HG03135 (cell line): ENCODE measurements at regions not wholly inside any gene's neighbourhood (a gene's known extent, or its start where the extent isn't known, plus 50 kb on each side); places are given as distances from the start of the nearest gene placed in this dataset.
"Not testable (repeated sequence)": the region's sequence is repeated elsewhere in the genome, so short reads cannot be mapped to it uniquely, and the experiment has no call there.

Experiments
- ATAC-seq: cut with Tn5 transposase; IDR thresholded peaks from one replicate; pipeline ENCODE4 v1.9.1; 2021; ENCODE audit warnings: mild to moderate bottlenecking, moderate library complexity; ENCODE audit not compliant: unreplicated experiment

- no peak for ATAC-seq
Measured at GRCh38 chr11:97902828-97903227, 1117.9 kb upstream of the CNTN5 start.

- ATAC-seq, result no peak
Measured at GRCh38 chr11:97905101-97905500, 1115.6 kb upstream of the CNTN5 start.

- ATAC-seq, result no peak
Measured at GRCh38 chr11:97905671-97906070, 1115.1 kb upstream of the CNTN5 start.

- ATAC-seq, result no peak
Measured at GRCh38 chr11:97908354-97908753, 1112.4 kb upstream of the CNTN5 start.

GRCh38 chr11:97909614-97910399, 1110.9 kb upstream of the CNTN5 start:
- ATAC-seq, result no peak

- no peak for ATAC-seq
Measured at GRCh38 chr11:97912629-97913028, 1108.1 kb upstream of the CNTN5 start.

GRCh38 chr11:97922933-97923332, 1097.8 kb upstream of the CNTN5 start:
- ATAC-seq, result not testable (repeated sequence)

GRCh38 chr11:97934572-97935208, 1086.1 kb upstream of the CNTN5 start:
- no peak for ATAC-seq

- no peak for ATAC-seq
Measured at GRCh38 chr11:97937501-97937900, 1083.2 kb upstream of the CNTN5 start.

- ATAC-seq, result no peak
Measured at GRCh38 chr11:97938789-97939188, 1082.0 kb upstream of the CNTN5 start.

- ATAC-seq, result no peak
Measured at GRCh38 chr11:97943493-97943892, 1077.3 kb upstream of the CNTN5 start.

- ATAC-seq, result no peak
Measured at GRCh38 chr11:97948793-97949192, 1072.0 kb upstream of the CNTN5 start.

- ATAC-seq, result no peak
Measured at GRCh38 chr11:97955595-97955994, 1065.2 kb upstream of the CNTN5 start.

- ATAC-seq, result no peak
Measured at GRCh38 chr11:97956904-97957303, 1063.8 kb upstream of the CNTN5 start.

GRCh38 chr11:97961431-97961830, 1059.3 kb upstream of the CNTN5 start:
- no peak for ATAC-seq

GRCh38 chr11:97962758-97963157, 1058.0 kb upstream of the CNTN5 start:
- ATAC-seq, result no peak

- no peak for ATAC-seq
Measured at GRCh38 chr11:97963528-97964331, 1057.0 kb upstream of the CNTN5 start.

GRCh38 chr11:97964332-97965004, 1056.3 kb upstream of the CNTN5 start:
- no peak for ATAC-seq

- ATAC-seq, result no peak
Measured at GRCh38 chr11:97965849-97966646, 1054.7 kb upstream of the CNTN5 start.

- ATAC-seq, result no peak
Measured at GRCh38 chr11:97966901-97967300, 1053.8 kb upstream of the CNTN5 start.
